ENCODE measurements at regions not wholly inside any gene's neighbourhood (a gene's known extent, or its start where the extent isn't known, plus 50 kb on each side); places are given as distances from the start of the nearest gene placed in this dataset.

- TF ChIP-seq, protein P1, sequence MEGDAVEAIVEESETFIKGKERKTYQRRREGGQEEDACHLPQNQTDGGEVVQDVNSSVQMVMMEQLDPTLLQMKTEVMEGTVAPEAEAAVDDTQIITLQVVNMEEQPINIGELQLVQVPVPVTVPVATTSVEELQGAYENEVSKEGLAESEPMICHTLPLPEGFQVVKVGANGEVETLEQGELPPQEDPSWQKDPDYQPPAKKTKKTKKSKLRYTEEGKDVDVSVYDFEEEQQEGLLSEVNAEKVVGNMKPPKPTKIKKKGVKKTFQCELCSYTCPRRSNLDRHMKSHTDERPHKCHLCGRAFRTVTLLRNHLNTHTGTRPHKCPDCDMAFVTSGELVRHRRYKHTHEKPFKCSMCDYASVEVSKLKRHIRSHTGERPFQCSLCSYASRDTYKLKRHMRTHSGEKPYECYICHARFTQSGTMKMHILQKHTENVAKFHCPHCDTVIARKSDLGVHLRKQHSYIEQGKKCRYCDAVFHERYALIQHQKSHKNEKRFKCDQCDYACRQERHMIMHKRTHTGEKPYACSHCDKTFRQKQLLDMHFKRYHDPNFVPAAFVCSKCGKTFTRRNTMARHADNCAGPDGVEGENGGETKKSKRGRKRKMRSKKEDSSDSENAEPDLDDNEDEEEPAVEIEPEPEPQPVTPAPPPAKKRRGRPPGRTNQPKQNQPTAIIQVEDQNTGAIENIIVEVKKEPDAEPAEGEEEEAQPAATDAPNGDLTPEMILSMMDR (IDR thresholded peaks at IDR 0.05) = no peak
- TF ChIP-seq POLR2AphosphoS5 (IDR thresholded peaks at IDR 0.05) = no peak
- TF ChIP-seq POLR2A (IDR thresholded peaks at IDR 0.05) = no peak
- no peak for TF ChIP-seq EP300 (IDR thresholded peaks at IDR 0.05)
Measured at GRCh38 chr5:116771466-116772151, 197.0 kb upstream of the SEMA6A start.
